C4-2B (cell line): ENCODE measurements at regions not wholly inside any gene's neighbourhood (a gene's known extent, or its start where the extent isn't known, plus 50 kb on each side); places are given as distances from the start of the nearest gene placed in this dataset.

Experiments
- H3K27ac ChIP-seq: fragments of 450-650 bp; 2 replicates; pipeline ENCODE4 v1.5.1; 2017
- ZFX ChIP-seq: fragments of 450-650 bp; IDR thresholded peaks from 2 replicates; pipeline ENCODE4 v1.6.1; 2017
- TF ChIP-seq, protein P1 (sequence below): fragments of 450-650 bp; conservative IDR thresholded peaks from 2 replicates; pipeline ENCODE4 v1.5.1; 2017; ENCODE audit warnings: mild to moderate bottlenecking

DNA sequence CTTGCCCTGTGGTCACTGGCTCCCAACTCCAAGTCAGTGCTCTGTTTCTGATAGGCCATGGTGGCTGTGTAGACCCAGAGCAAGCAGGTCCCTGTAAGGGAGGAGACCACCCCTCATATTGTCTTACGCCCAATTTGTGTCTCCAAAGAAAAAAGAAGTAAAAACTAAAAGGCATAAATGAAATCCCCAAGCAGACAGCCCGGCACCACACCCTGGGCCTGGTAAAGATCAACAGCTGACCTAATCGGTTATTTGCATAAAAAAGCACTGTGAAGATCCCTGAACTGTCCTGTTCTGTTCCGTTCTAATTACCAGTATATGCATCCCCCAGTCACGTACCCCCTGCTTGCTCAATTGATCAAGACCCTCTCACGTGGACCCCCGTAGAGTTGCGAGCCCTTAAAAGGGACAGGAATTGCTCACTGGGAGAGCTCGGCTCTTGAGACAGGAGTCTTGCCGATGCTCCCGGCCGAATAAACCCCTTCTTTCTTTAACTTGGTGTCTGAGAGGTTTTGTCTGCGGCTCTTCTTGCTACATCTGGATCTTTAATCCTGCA is 364.1 kb upstream of the HS6ST1 start:
- H3K27ac ChIP-seq: no peak overlapping the region
- TF ChIP-seq, protein P1, sequence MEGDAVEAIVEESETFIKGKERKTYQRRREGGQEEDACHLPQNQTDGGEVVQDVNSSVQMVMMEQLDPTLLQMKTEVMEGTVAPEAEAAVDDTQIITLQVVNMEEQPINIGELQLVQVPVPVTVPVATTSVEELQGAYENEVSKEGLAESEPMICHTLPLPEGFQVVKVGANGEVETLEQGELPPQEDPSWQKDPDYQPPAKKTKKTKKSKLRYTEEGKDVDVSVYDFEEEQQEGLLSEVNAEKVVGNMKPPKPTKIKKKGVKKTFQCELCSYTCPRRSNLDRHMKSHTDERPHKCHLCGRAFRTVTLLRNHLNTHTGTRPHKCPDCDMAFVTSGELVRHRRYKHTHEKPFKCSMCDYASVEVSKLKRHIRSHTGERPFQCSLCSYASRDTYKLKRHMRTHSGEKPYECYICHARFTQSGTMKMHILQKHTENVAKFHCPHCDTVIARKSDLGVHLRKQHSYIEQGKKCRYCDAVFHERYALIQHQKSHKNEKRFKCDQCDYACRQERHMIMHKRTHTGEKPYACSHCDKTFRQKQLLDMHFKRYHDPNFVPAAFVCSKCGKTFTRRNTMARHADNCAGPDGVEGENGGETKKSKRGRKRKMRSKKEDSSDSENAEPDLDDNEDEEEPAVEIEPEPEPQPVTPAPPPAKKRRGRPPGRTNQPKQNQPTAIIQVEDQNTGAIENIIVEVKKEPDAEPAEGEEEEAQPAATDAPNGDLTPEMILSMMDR: no peak
- no peak for TF ChIP-seq ZFX

DNA sequence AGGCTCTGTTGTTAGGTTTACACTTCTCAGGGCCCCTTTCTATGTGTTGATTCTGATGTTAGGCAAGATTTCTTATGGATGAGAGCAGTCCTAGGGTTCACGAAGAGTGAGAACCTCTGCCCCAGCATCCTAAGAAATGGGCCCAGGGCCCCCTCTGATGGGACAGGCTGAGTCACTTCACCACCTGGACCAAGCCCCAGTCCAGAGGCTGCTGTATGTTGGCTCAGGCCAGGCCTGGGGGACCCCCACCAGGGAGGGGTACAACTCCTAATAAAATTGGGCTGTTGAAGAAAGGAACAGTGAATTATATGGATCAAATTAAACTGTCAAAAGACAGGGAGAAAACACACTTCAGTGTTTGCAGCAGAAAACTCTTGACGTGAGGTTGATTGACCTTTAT is 365.9 kb upstream of the HS6ST1 start:
- TF ChIP-seq, protein P1: no peak
- no peak for TF ChIP-seq ZFX
- H3K27ac ChIP-seq: no peak overlapping the region

GRCh38 chr2:128685841-128686496 is 367.3 kb upstream of the HS6ST1 start:
- no peak for TF ChIP-seq ZFX
- TF ChIP-seq, protein P1: no peak
- H3K27ac ChIP-seq: no peak overlapping the region

GRCh38 chr2:128686497-128686859 is 367.8 kb upstream of the HS6ST1 start:
- TF ChIP-seq, protein P1: no peak
- no peak for TF ChIP-seq ZFX
- H3K27ac ChIP-seq: no peak overlapping the region

- H3K27ac ChIP-seq: no peak overlapping the region
- TF ChIP-seq ZFX: no peak
- TF ChIP-seq, protein P1: no peak
Observed at GRCh38 chr2:128686881-128687555, 368.4 kb upstream of the HS6ST1 start.

GRCh38 chr2:128687565-128687964 is 368.9 kb upstream of the HS6ST1 start:
- no peak for TF ChIP-seq ZFX
- TF ChIP-seq, protein P1: no peak
- H3K27ac ChIP-seq: no peak overlapping the region

- TF ChIP-seq, protein P1: no peak
- TF ChIP-seq ZFX: no peak
- no peak overlapping the region for H3K27ac ChIP-seq
Observed at GRCh38 chr2:128689971-128690370, 371.3 kb upstream of the HS6ST1 start.
